ENCODE measurements at regions not wholly inside any gene's neighbourhood (a gene's known extent, or its start where the extent isn't known, plus 50 kb on each side); places are given as distances from the start of the nearest gene placed in this dataset.

GRCh38 chr21:19590044-19590443 lies 1186.5 kb upstream of the TMPRSS15 start:
- Histone ChIP-seq H3K36me3 (ENCODE audit: insufficient read depth, low read length) (no peaks in the 10 kb centered on the region), H2AFZ (ENCODE audit: low read depth, low read length) (no peak overlapping the region), H3K27ac (ENCODE audit: low read depth, low read length) (no peak overlapping the region), H3K27me3 (ENCODE audit: insufficient read depth, low read length) (no peaks in the 10 kb centered on the region), H4K20me1 (ENCODE audit: insufficient read depth, low read length) (no peaks in the 10 kb centered on the region), H3K4me1 (ENCODE audit: insufficient read depth, low read length) (no peaks in the 10 kb centered on the region), H3K9me3 (ENCODE audit: insufficient read depth, low read depth, low read length) (no peaks in the 10 kb centered on the region), H3K4me3 (ENCODE audit: insufficient read depth, low read depth, low read length) (no peak overlapping the region), H3K79me2 (ENCODE audit: insufficient read depth, low read length) (no peaks in the 10 kb centered on the region), H3K4me2 (ENCODE audit: low read length) (no peak overlapping the region), H3K9ac (ENCODE audit: low read length) (no peak overlapping the region)
- TF ChIP-seq, protein P1, sequence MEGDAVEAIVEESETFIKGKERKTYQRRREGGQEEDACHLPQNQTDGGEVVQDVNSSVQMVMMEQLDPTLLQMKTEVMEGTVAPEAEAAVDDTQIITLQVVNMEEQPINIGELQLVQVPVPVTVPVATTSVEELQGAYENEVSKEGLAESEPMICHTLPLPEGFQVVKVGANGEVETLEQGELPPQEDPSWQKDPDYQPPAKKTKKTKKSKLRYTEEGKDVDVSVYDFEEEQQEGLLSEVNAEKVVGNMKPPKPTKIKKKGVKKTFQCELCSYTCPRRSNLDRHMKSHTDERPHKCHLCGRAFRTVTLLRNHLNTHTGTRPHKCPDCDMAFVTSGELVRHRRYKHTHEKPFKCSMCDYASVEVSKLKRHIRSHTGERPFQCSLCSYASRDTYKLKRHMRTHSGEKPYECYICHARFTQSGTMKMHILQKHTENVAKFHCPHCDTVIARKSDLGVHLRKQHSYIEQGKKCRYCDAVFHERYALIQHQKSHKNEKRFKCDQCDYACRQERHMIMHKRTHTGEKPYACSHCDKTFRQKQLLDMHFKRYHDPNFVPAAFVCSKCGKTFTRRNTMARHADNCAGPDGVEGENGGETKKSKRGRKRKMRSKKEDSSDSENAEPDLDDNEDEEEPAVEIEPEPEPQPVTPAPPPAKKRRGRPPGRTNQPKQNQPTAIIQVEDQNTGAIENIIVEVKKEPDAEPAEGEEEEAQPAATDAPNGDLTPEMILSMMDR (IDR thresholded peaks at IDR 0.05; ENCODE audit: insufficient read depth, low read depth, low read length): no peak
- no peak for TF ChIP-seq EZH2 (IDR thresholded peaks at IDR 0.05; ENCODE audit: insufficient read depth, low read length)
- DNase-seq (ENCODE audit: low read depth) (no peak), FAIRE-seq (no peak)
- no peak overlapping the region for H3K27ac Mint-ChIP-seq (ENCODE audit: unreplicated experiment)
- H3K4me1 Mint-ChIP-seq (ENCODE audit: low read depth, unreplicated experiment): no peaks in the 10 kb centered on the region
- H3K4me3 Mint-ChIP-seq (ENCODE audit: unreplicated experiment): no peak overlapping the region
- no peaks in the 10 kb centered on the region for H3K36me3 Mint-ChIP-seq (ENCODE audit: low read depth, unreplicated experiment)
- H3K27me3 Mint-ChIP-seq (ENCODE audit: low read depth, unreplicated experiment): no peaks in the 10 kb centered on the region
- no peaks in the 10 kb centered on the region for H3K9me3 Mint-ChIP-seq (ENCODE audit: unreplicated experiment)

DNA sequence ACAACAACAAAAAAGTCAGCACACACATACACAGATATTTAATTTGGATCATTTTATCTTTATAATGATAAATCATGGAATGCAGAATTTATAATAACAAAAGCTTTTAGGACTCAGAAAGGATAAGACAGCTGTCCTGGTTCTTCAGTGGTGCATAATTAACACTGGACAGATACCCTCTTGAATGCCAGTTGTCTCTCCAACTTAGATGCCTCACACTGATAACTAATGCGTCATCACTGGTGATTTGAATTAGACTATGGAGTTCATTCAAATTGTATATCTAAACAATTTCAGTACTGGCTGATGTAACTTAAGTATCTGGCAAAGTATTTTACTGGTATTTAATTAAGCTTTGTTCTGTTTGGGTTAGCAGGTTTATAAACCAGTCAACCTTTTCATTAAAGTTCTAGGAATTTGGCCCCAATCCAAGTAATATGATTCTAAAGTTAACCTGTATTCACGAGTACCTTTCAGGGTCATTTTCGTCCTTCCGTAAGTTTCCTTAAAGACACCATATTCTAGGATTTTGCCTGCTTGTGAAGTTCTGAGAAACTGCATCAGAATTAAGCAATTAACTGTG lies 1199.5 kb upstream of the TMPRSS15 start:
- no peak for FAIRE-seq
- no peak overlapping the region for H3K4me3 Mint-ChIP-seq (ENCODE audit: unreplicated experiment)

DNA sequence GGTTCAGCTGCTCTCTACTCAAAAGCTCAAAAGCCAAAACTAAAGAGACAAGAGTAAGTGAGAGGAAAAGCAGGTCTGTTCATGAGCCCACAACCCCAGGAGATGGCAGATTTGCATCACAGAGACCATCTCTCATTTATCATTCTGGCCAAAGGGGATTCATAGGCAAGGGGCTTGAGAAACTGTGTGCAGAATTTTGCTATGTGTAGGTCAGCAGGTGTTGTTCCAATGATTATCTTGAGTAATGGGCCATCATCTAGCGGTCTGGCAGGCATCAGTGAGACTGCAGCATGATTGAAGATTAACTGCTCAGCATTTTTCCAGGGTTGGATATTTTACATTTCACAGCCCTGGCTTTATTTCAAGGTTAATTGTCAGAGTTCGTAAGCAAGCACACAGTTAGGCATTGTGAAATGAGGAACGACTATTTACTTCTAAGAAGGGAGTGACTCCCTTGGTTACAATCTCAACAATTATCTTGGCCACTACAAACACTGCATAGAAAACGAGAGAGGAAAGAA lies 1204.6 kb upstream of the TMPRSS15 start:
- no peak for FAIRE-seq

More for the DNA sequence above, 1199.5 kb upstream of the TMPRSS15 start:
- Mint-ChIP-seq H3K9me3 (ENCODE audit: unreplicated experiment) (no peaks in the 10 kb centered on the region), H3K27ac (ENCODE audit: unreplicated experiment) (no peak overlapping the region), H3K27me3 (ENCODE audit: low read depth, unreplicated experiment) (no peaks in the 10 kb centered on the region), H3K4me1 (ENCODE audit: low read depth, unreplicated experiment) (no peaks in the 10 kb centered on the region), H3K36me3 (ENCODE audit: low read depth, unreplicated experiment) (no peaks in the 10 kb centered on the region)
- TF ChIP-seq, protein P1 (IDR thresholded peaks at IDR 0.05; ENCODE audit: insufficient read depth, low read depth, low read length): no peak
- no peak for TF ChIP-seq EZH2 (IDR thresholded peaks at IDR 0.05; ENCODE audit: insufficient read depth, low read length)
- DNase-seq (ENCODE audit: low read depth): no peak
- Histone ChIP-seq H3K27me3 (ENCODE audit: insufficient read depth, low read length) (no peaks in the 10 kb centered on the region), H4K20me1 (ENCODE audit: insufficient read depth, low read length) (no peaks in the 10 kb centered on the region), H2AFZ (ENCODE audit: low read depth, low read length) (no peak overlapping the region), H3K9ac (ENCODE audit: low read length) (no peak overlapping the region), H3K9me3 (ENCODE audit: insufficient read depth, low read depth, low read length) (peaks cover 4% of the 10 kb centered on the region), H3K4me2 (ENCODE audit: low read length) (no peak overlapping the region), H3K79me2 (ENCODE audit: insufficient read depth, low read length) (no peaks in the 10 kb centered on the region), H3K4me1 (ENCODE audit: insufficient read depth, low read length) (no peaks in the 10 kb centered on the region), H3K4me3 (ENCODE audit: insufficient read depth, low read depth, low read length) (no peak overlapping the region), H3K27ac (ENCODE audit: low read depth, low read length) (no peak overlapping the region), H3K36me3 (ENCODE audit: insufficient read depth, low read length) (no peaks in the 10 kb centered on the region)

More for the DNA sequence above, 1204.6 kb upstream of the TMPRSS15 start:
- H3K4me3 ChIP-seq (ENCODE audit: insufficient read depth, low read depth, low read length): no peak overlapping the region
- no peak overlapping the region for H2AFZ ChIP-seq (ENCODE audit: low read depth, low read length)
- H3K79me2 ChIP-seq (ENCODE audit: insufficient read depth, low read length): no peaks in the 10 kb centered on the region
- Mint-ChIP-seq H3K27me3 (ENCODE audit: low read depth, unreplicated experiment) (no peaks in the 10 kb centered on the region), H3K4me3 (ENCODE audit: unreplicated experiment) (no peak overlapping the region), H3K27ac (ENCODE audit: unreplicated experiment) (no peak overlapping the region), H3K4me1 (ENCODE audit: low read depth, unreplicated experiment) (no peaks in the 10 kb centered on the region), H3K9me3 (ENCODE audit: unreplicated experiment) (no peaks in the 10 kb centered on the region), H3K36me3 (ENCODE audit: low read depth, unreplicated experiment) (no peaks in the 10 kb centered on the region)
- H3K9ac ChIP-seq (ENCODE audit: low read length): no peak overlapping the region
- no peak overlapping the region for H3K4me2 ChIP-seq (ENCODE audit: low read length)
- peaks cover 7% of the 10 kb centered on the region for H3K9me3 ChIP-seq (ENCODE audit: insufficient read depth, low read depth, low read length)
- no peak for TF ChIP-seq EZH2 (IDR thresholded peaks at IDR 0.05; ENCODE audit: insufficient read depth, low read length)
- TF ChIP-seq, protein P1 (IDR thresholded peaks at IDR 0.05; ENCODE audit: insufficient read depth, low read depth, low read length): no peak
- no peaks in the 10 kb centered on the region for H3K36me3 ChIP-seq (ENCODE audit: insufficient read depth, low read length)
- no peak for DNase-seq (ENCODE audit: low read depth)
- H3K27me3 ChIP-seq (ENCODE audit: insufficient read depth, low read length): no peaks in the 10 kb centered on the region
- no peaks in the 10 kb centered on the region for H3K4me1 ChIP-seq (ENCODE audit: insufficient read depth, low read length)
- no peak overlapping the region for H3K27ac ChIP-seq (ENCODE audit: low read depth, low read length)
- no peaks in the 10 kb centered on the region for H4K20me1 ChIP-seq (ENCODE audit: insufficient read depth, low read length)

Data from astrocyte (in vitro differentiated cells and primary cell).